H9 (cell line): ENCODE measurements at regions not wholly inside any gene's neighbourhood (a gene's known extent, or its start where the extent isn't known, plus 50 kb on each side); places are given as distances from the start of the nearest gene placed in this dataset.

Experiments used
- DNase-seq: peaks from one replicate; pipeline ENCODE4 v3.0.0-alpha.2; 2017
- H2AFZ ChIP-seq: one replicate; pipeline ENCODE4 v1.6.1; 2013; ENCODE audit warnings: mild to moderate bottlenecking, low read length, control low read depth, moderate library complexity
- H2AK5ac ChIP-seq: 2 replicates; pipeline ENCODE4 v1.6.1; 2013; ENCODE audit warnings: low read length, control low read depth, mixed read lengths; ENCODE audit not compliant: insufficient read length
- H2BK120ac ChIP-seq: one replicate; pipeline ENCODE4 v1.6.1; 2013; ENCODE audit warnings: low read depth, mild to moderate bottlenecking, low read length, control low read depth, inconsistent platforms; ENCODE audit not compliant: poor library complexity, severe bottlenecking
- H2BK12ac ChIP-seq: 2 replicates; pipeline ENCODE4 v1.6.1; 2013; ENCODE audit warnings: low read length, control low read depth, mixed read lengths, low read depth; ENCODE audit not compliant: insufficient read length
- H2BK15ac ChIP-seq: 2 replicates; pipeline ENCODE4 v1.6.1; 2013; ENCODE audit warnings: low read depth, low read length, control low read depth
- H2BK20ac ChIP-seq: one replicate; pipeline ENCODE4 v1.6.1; 2013; ENCODE audit warnings: low read depth, mild to moderate bottlenecking, low read length, control low read depth, inconsistent platforms; ENCODE audit not compliant: poor library complexity, severe bottlenecking
- H2BK5ac ChIP-seq: 2 replicates; pipeline ENCODE4 v1.6.1; 2013; ENCODE audit warnings: low read length, control low read depth, mixed read lengths; ENCODE audit not compliant: insufficient read length
- H3K14ac ChIP-seq: 2 replicates; pipeline ENCODE4 v1.6.1; 2013; ENCODE audit warnings: low read length, control low read depth; ENCODE audit not compliant: insufficient read depth
- H3K18ac ChIP-seq: 2 replicates; pipeline ENCODE4 v1.6.1; 2013; ENCODE audit warnings: low read depth, mild to moderate bottlenecking, mixed read lengths, low read length, control low read depth; ENCODE audit not compliant: insufficient read length
- H3K23ac ChIP-seq: 2 replicates; pipeline ENCODE4 v1.6.1; 2013; ENCODE audit warnings: low read length, control low read depth, mixed read lengths, low read depth; ENCODE audit not compliant: insufficient read length
- H3K23me2 ChIP-seq: 2 replicates; pipeline ENCODE4 v1.6.1; 2013; ENCODE audit warnings: low read depth, mild to moderate bottlenecking, mixed read lengths, low read length, control low read depth; ENCODE audit not compliant: insufficient read length, poor library complexity, severe bottlenecking
- H3K27ac ChIP-seq: 2 replicates; pipeline ENCODE4 v1.5.1; 2013; ENCODE audit warnings: low read length, control low read depth, mixed read lengths, low read depth; ENCODE audit not compliant: insufficient read length
- H3K27me3 ChIP-seq: 2 replicates; pipeline ENCODE4 v1.6.1; 2013; ENCODE audit warnings: low read length, control low read depth, inconsistent platforms; ENCODE audit not compliant: insufficient read depth
- H3K4ac ChIP-seq: 2 replicates; pipeline ENCODE4 v1.6.1; 2013; ENCODE audit warnings: low read depth, mild to moderate bottlenecking, control low read depth, inconsistent platforms, low read length, moderate library complexity
- H3K4me1 ChIP-seq: 2 replicates; pipeline ENCODE4 v1.6.1; 2013; ENCODE audit warnings: low read length, control low read depth, inconsistent platforms; ENCODE audit not compliant: insufficient read depth
- H3K4me2 ChIP-seq: 2 replicates; pipeline ENCODE4 v1.6.1; 2013; ENCODE audit warnings: low read length, control low read depth, mixed read lengths; ENCODE audit not compliant: insufficient read length, insufficient read depth
- H3K56ac ChIP-seq: 2 replicates; pipeline ENCODE4 v1.6.1; 2013; ENCODE audit warnings: low read depth, mild to moderate bottlenecking, mixed read lengths, low read length, control low read depth; ENCODE audit not compliant: insufficient read length
- H3K79me1 ChIP-seq: 2 replicates; pipeline ENCODE4 v1.6.1; 2013; ENCODE audit warnings: low read depth, mild to moderate bottlenecking, moderate library complexity, low read length, control low read depth, inconsistent platforms; ENCODE audit not compliant: insufficient read depth, poor library complexity, severe bottlenecking
- H3K79me2 ChIP-seq: 2 replicates; pipeline ENCODE4 v1.6.1; 2013; ENCODE audit warnings: low read length, control low read depth, inconsistent platforms; ENCODE audit not compliant: insufficient read depth
- H3K9ac ChIP-seq: 2 replicates; pipeline ENCODE4 v1.6.1; 2013; ENCODE audit warnings: low read length, control low read depth, mixed read lengths; ENCODE audit not compliant: insufficient read length; ENCODE audit errors: extremely low read depth
- H3K9me3 ChIP-seq: one replicate; pipeline ENCODE4 v1.6.1; 2013; ENCODE audit warnings: low read depth, low read length, inconsistent platforms; ENCODE audit not compliant: control insufficient read depth
- H3T11ph ChIP-seq: one replicate; pipeline ENCODE4 v1.6.1; 2013; ENCODE audit warnings: mild to moderate bottlenecking, low read length, control low read depth, inconsistent platforms
- H4K20me1 ChIP-seq: one replicate; pipeline ENCODE4 v1.6.1; 2013; ENCODE audit not compliant: control insufficient read depth, insufficient read length, insufficient read depth
- H4K5ac ChIP-seq: 2 replicates; pipeline ENCODE4 v1.6.1; 2013; ENCODE audit warnings: low read depth, mild to moderate bottlenecking, mixed read lengths, low read length, control low read depth; ENCODE audit not compliant: insufficient read length
- H4K8ac ChIP-seq: replicated peaks from 2 replicates; pipeline ENCODE4 v1.6.1; 2013; ENCODE audit warnings: low read length, control low read depth, mixed read lengths, low read depth; ENCODE audit not compliant: insufficient read length
- H4K91ac ChIP-seq: 2 replicates; pipeline ENCODE4 v1.6.1; 2013; ENCODE audit warnings: low read depth, mild to moderate bottlenecking, moderate library complexity, mixed read lengths, low read length, control low read depth; ENCODE audit not compliant: insufficient read length
- H3K27ac Mint-ChIP-seq, 3 experiments: 2 replicates in 2 of 3; 3 replicates in 1 of 3; pipeline ENCODE4 v1.8.0; 2020 to 2021; ENCODE audit warnings: mixed read lengths in 3 of 3, mild to moderate bottlenecking in 1 of 3, moderate library complexity in 1 of 3
- H3K27me3 Mint-ChIP-seq: 2 replicates; pipeline ENCODE4 v1.8.0; 2021; ENCODE audit warnings: low read depth, mild to moderate bottlenecking, moderate library complexity, mixed read lengths
- H3K36me3 Mint-ChIP-seq, 3 experiments: 2 replicates in 2 of 3; 3 replicates in 1 of 3; pipeline ENCODE4 v1.8.0; 2020 to 2021; ENCODE audit warnings: low read depth in 3 of 3, mixed read lengths in 3 of 3; ENCODE audit not compliant: insufficient read depth in 1 of 3
- H3K4me1 Mint-ChIP-seq, 2 experiments: 2 replicates each; pipeline ENCODE4 v1.8.0; 2020; ENCODE audit warnings: mixed read lengths in 2 of 2
- H3K4me3 Mint-ChIP-seq, 2 experiments: 2 replicates in 1 of 2; 3 replicates in 1 of 2; pipeline ENCODE4 v1.8.0; 2020 to 2021; ENCODE audit warnings: mild to moderate bottlenecking in 2 of 2, mixed read lengths in 2 of 2, moderate library complexity in 1 of 2
- H3K9me3 Mint-ChIP-seq, 2 experiments: 2 replicates in 1 of 2; 3 replicates in 1 of 2; pipeline ENCODE4 v1.8.0; 2020; ENCODE audit warnings: mild to moderate bottlenecking in 2 of 2, mixed read lengths in 2 of 2, moderate library complexity in 1 of 2
- WGBS: extraction: QIAGEN DNeasy Blood & Tissue Kit; methylation state at CpG from one replicate; pipeline ENCODE4 v1.1.7; 2013; ENCODE audit warnings: missing lambda C conversion rate, low lambda C conversion rate, mixed read lengths; ENCODE audit not compliant: insufficient read length; ENCODE audit errors: extremely low coverage; 5-methylcytosine and 5-hydroxymethylcytosine counted together
- TF ChIP-seq, protein P1 (sequence below): fragments of 200-600 bp; sonication (generic); conservative IDR thresholded peaks from 3 replicates; pipeline ENCODE4 v1.8.0; 2021; ENCODE audit warnings: antibody characterized with exemption, mild to moderate bottlenecking

DNA sequence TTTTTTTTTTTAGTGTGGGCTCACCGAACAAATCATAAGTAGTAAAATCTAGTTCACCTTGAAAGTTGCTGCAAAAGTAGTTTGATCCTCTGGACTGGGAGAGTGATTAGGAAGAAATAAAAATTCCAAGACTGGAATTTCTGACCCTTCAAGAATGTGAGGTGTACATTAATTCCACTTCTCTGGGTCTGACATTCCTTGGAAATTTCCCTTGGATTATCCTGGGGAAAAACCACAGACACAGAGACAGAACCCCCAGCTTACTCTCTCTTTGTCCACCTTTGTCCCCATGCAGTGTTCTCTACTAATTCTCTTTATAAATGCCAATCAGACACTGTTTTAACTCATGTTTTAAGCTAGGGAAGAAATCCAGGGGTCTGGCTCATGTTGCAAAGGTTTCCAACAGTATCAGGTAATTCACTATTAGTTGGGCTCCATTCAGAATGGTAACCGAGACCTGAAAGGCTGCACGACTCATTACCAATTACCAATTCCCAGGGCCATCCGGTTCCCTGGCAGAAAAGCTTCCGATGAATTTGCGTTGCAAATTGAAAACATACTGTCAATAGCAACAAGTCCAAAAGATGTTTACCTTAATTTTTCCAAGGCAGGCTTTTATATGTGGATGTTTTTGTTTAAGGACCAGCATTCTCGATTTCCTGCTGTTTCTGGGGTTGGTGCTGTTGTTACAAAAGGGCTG lies 86.3 kb downstream of the BAMBI start:
- Histone ChIP-seq H3K18ac (peak overlapping the region; percentile 29), H3K23me2 (no peaks in the 10 kb centered on the region)

More for the DNA sequence above, 86.3 kb downstream of the BAMBI start:
- H3K9me3 Mint-ChIP-seq, result peaks cover 3 to 5% of the 10 kb centered on the region in 2 experiments; a peak in 4 of 5 replicates
- H3K4ac ChIP-seq, result no peak overlapping the region
- H4K8ac ChIP-seq, result no peak overlapping the region
- no peak overlapping the region for H2BK20ac ChIP-seq
- H3T11ph ChIP-seq, result peak overlapping the region; percentile 29
- no peak overlapping the region; a peak in 2 of 7 replicates for H3K27ac Mint-ChIP-seq
- H3K4me3 Mint-ChIP-seq, result no peak overlapping the region
- no peaks in the 10 kb centered on the region for H3K27me3 ChIP-seq
- no peak overlapping the region for H2BK15ac ChIP-seq
- H3K9ac ChIP-seq, result no peak overlapping the region
- no peaks in the 10 kb centered on the region for H3K79me2 ChIP-seq
- no peak overlapping the region for H2AK5ac ChIP-seq
- H3K27ac ChIP-seq, result no peak overlapping the region
- no peaks in the 10 kb centered on the region for H4K20me1 ChIP-seq
- peaks cover 2 to 10% (median 4%) of the 10 kb centered on the region in 3 experiments; a peak in 3 of 7 replicates for H3K36me3 Mint-ChIP-seq
- no CpG with 5 or more reads among the region's 7 CpGs for WGBS
- no peak overlapping the region for H3K56ac ChIP-seq
- no peak overlapping the region for H3K14ac ChIP-seq
- TF ChIP-seq, protein P1, sequence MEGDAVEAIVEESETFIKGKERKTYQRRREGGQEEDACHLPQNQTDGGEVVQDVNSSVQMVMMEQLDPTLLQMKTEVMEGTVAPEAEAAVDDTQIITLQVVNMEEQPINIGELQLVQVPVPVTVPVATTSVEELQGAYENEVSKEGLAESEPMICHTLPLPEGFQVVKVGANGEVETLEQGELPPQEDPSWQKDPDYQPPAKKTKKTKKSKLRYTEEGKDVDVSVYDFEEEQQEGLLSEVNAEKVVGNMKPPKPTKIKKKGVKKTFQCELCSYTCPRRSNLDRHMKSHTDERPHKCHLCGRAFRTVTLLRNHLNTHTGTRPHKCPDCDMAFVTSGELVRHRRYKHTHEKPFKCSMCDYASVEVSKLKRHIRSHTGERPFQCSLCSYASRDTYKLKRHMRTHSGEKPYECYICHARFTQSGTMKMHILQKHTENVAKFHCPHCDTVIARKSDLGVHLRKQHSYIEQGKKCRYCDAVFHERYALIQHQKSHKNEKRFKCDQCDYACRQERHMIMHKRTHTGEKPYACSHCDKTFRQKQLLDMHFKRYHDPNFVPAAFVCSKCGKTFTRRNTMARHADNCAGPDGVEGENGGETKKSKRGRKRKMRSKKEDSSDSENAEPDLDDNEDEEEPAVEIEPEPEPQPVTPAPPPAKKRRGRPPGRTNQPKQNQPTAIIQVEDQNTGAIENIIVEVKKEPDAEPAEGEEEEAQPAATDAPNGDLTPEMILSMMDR, result no peak
- no peak overlapping the region for H2AFZ ChIP-seq
- no peak for DNase-seq
- no peaks in the 10 kb centered on the region for H3K27me3 Mint-ChIP-seq
- H2BK120ac ChIP-seq, result no peak overlapping the region
- H3K4me2 ChIP-seq, result no peak overlapping the region
- no peak overlapping the region for H2BK12ac ChIP-seq
- H4K5ac ChIP-seq, result no peak overlapping the region
- no peaks in the 10 kb centered on the region for H3K79me1 ChIP-seq
- peaks cover 5% of the 10 kb centered on the region; the same call in 1 of the 2 replicates for H3K4me1 ChIP-seq
- no peak overlapping the region for H4K91ac ChIP-seq
- no peak overlapping the region for H2BK5ac ChIP-seq
- no peaks in the 10 kb centered on the region for H3K9me3 ChIP-seq
- no peak overlapping the region for H3K23ac ChIP-seq
- peaks cover 31 to 33% of the 10 kb centered on the region in 2 experiments for H3K4me1 Mint-ChIP-seq
